ENCODE measurements at regions not wholly inside any gene's neighbourhood (a gene's known extent, or its start where the extent isn't known, plus 50 kb on each side); places are given as distances from the start of the nearest gene placed in this dataset.

DNA sequence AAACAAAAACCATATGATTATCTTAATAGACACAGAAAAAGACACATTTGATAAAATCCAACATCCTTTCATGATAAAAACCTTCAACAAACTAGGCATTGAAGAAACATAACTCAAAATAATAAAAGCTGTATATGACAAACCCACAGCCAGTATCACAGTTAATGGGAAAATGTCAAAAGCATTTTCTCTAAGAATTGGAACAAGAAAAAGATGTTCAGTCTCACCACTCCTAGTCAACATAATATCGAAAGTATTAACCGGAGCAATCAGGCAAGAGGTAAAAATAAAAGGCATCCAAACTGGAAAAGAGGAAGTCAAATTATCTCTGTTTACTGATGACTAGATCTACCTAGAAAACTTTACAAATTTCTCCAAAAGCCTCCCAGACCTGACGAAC lies 684.2 kb upstream of the SPRY2 start:
- TF ChIP-seq POLR2A (IDR thresholded peaks at IDR 0.05) = no peak
- TF ChIP-seq CTCF (IDR thresholded peaks at IDR 0.05) = no peak
- no peak for TF ChIP-seq POLR2AphosphoS5 (IDR thresholded peaks at IDR 0.05)

All from sigmoid colon (tissue), 4 donors.